Liver (tissue), 8 donors: ENCODE measurements at regions not wholly inside any gene's neighbourhood (a gene's known extent, or its start where the extent isn't known, plus 50 kb on each side); places are given as distances from the start of the nearest gene placed in this dataset.

Source experiments
- DNase-seq: peaks from one replicate; pipeline ENCODE4 v3.0.0-alpha.2; 2017; ENCODE audit warnings: low spot score
- H3K27ac ChIP-seq, 2 donors: one replicate each; pipeline ENCODE4 v1.7.0; 2013; ENCODE audit warnings: inconsistent platforms in 2 of 2, low read length in 2 of 2, control low read depth in 1 of 2, low read depth in 1 of 2, mild to moderate bottlenecking in 1 of 2
- H3K27me3 ChIP-seq, 4 donors: one replicate each; pipeline versions ENCODE4 v1.6.1 to v1.7.0; 2013; ENCODE audit warnings: low read length in 3 of 4, inconsistent platforms in 1 of 4, mild to moderate bottlenecking in 1 of 4, moderate library complexity in 1 of 4; ENCODE audit not compliant: control insufficient read depth in 4 of 4, insufficient read depth in 4 of 4
- H3K36me3 ChIP-seq, 4 donors: one replicate each; pipeline versions ENCODE4 v1.6.1 to v1.7.0; 2013; ENCODE audit warnings: low read length in 3 of 4, mild to moderate bottlenecking in 3 of 4, low read depth in 1 of 4, moderate library complexity in 1 of 4; ENCODE audit not compliant: control insufficient read depth in 4 of 4, insufficient read depth in 3 of 4
- H3K4me1 ChIP-seq, 4 donors: one replicate each; pipeline versions ENCODE4 v1.6.1 to v1.7.0; 2013; ENCODE audit warnings: low read length in 3 of 4, mild to moderate bottlenecking in 3 of 4, moderate library complexity in 1 of 4; ENCODE audit not compliant: control insufficient read depth in 4 of 4, insufficient read depth in 4 of 4
- H3K4me3 ChIP-seq, 3 donors: one replicate each; pipeline versions ENCODE4 v1.6.1 to v1.7.0; 2013; ENCODE audit warnings: low read length in 3 of 3, control low read depth in 1 of 3, low read depth in 1 of 3, mild to moderate bottlenecking in 1 of 3
- H3K9ac ChIP-seq, 2 donors: one replicate each; pipeline ENCODE4 v1.7.0; 2013; ENCODE audit warnings: low read length in 2 of 2, mild to moderate bottlenecking in 2 of 2, moderate library complexity in 2 of 2, control low read depth in 1 of 2, low read depth in 1 of 2
- H3K9me3 ChIP-seq, 4 donors: one replicate each; pipeline versions ENCODE4 v1.6.1 to v1.7.0; 2013; ENCODE audit warnings: low read length in 3 of 4; ENCODE audit not compliant: control insufficient read depth in 4 of 4
- ATF3 ChIP-seq: IDR thresholded peaks from 2 replicates; pipeline ENCODE4 v1.6.1; 2016; ENCODE audit warnings: antibody characterized with exemption
- CTCF ChIP-seq: fragments of 150-350 bp; IDR thresholded peaks from 2 replicates; pipeline ENCODE4 v1.5.1; 2017; ENCODE audit warnings: improper control_type of control experiment, low read depth, low read length; ENCODE audit not compliant: missing input control
- EGR1 ChIP-seq, 2 donors: IDR thresholded peaks; 2 replicates each; pipeline ENCODE4 v1.6.1; 2016 to 2018; ENCODE audit warnings: antibody characterized with exemption in 2 of 2, low read depth in 2 of 2
- FOXA1 ChIP-seq: IDR thresholded peaks from 2 replicates; pipeline ENCODE4 v1.6.1; 2016; ENCODE audit warnings: antibody characterized with exemption
- FOXA2 ChIP-seq: IDR thresholded peaks from 2 replicates; pipeline ENCODE4 v1.6.1; 2016; ENCODE audit warnings: antibody characterized with exemption
- GABPA ChIP-seq, 2 donors: IDR thresholded peaks in 1 of 2; conservative IDR thresholded peaks in 1 of 2; 2 replicates each; pipeline ENCODE4 v1.6.1; 2016; ENCODE audit warnings: antibody characterized with exemption in 2 of 2, mild to moderate bottlenecking in 1 of 2, moderate library complexity in 1 of 2
- HNF4A ChIP-seq, 2 donors: conservative IDR thresholded peaks; 2 replicates each; pipeline ENCODE4 v1.6.1; 2016; ENCODE audit warnings: antibody characterized with exemption in 2 of 2, mild to moderate bottlenecking in 2 of 2
- HNF4G ChIP-seq: IDR thresholded peaks from 2 replicates; pipeline ENCODE4 v1.6.1; 2016; ENCODE audit warnings: antibody characterized with exemption
- JUND ChIP-seq, 2 donors: IDR thresholded peaks; 2 replicates each; pipeline ENCODE4 v1.6.1; 2016; ENCODE audit warnings: antibody characterized with exemption in 2 of 2
- MAX ChIP-seq: IDR thresholded peaks from 2 replicates; pipeline ENCODE4 v1.6.1; 2016; ENCODE audit warnings: antibody characterized with exemption
- NR2F2 ChIP-seq: IDR thresholded peaks from 2 replicates; pipeline ENCODE4 v1.6.1; 2016; ENCODE audit warnings: antibody characterized with exemption
- RAD21 ChIP-seq, 2 donors: IDR thresholded peaks; 2 replicates each; pipeline ENCODE4 v1.6.1; 2016; ENCODE audit warnings: antibody characterized with exemption in 2 of 2, mild to moderate bottlenecking in 2 of 2
- REST ChIP-seq: IDR thresholded peaks from 2 replicates; pipeline ENCODE4 v1.6.1; 2016; ENCODE audit warnings: antibody characterized with exemption, mild to moderate bottlenecking
- RXRA ChIP-seq, 2 donors: IDR thresholded peaks; 2 replicates each; pipeline ENCODE4 v1.6.1; 2017 to 2018; ENCODE audit warnings: antibody characterized with exemption in 2 of 2, mild to moderate bottlenecking in 1 of 2
- SP1 ChIP-seq: IDR thresholded peaks from 2 replicates; pipeline ENCODE4 v1.6.1; 2018; ENCODE audit warnings: antibody characterized with exemption, mild to moderate bottlenecking
- TAF1 ChIP-seq: conservative IDR thresholded peaks from 2 replicates; pipeline ENCODE4 v1.6.1; 2016; ENCODE audit warnings: antibody characterized with exemption, mild to moderate bottlenecking
- YY1 ChIP-seq: IDR thresholded peaks from 2 replicates; pipeline ENCODE4 v1.6.1; 2016; ENCODE audit warnings: antibody characterized with exemption, mild to moderate bottlenecking
- WGBS: extraction: QIAGEN DNeasy Blood & Tissue Kit; methylation state at CpG from one replicate; pipeline ENCODE4 v1.1.7; 2013; 5-methylcytosine and 5-hydroxymethylcytosine counted together
- TF ChIP-seq, protein P1 (sequence below): IDR thresholded peaks from 2 replicates; pipeline ENCODE4 v1.6.1; 2016; ENCODE audit warnings: antibody characterized with exemption
- donor health status: healthy.
- donor health status: healthy.
- donor health status: healthy.
- donor health status: healthy.
- donor health status: healthy.

DNA sequence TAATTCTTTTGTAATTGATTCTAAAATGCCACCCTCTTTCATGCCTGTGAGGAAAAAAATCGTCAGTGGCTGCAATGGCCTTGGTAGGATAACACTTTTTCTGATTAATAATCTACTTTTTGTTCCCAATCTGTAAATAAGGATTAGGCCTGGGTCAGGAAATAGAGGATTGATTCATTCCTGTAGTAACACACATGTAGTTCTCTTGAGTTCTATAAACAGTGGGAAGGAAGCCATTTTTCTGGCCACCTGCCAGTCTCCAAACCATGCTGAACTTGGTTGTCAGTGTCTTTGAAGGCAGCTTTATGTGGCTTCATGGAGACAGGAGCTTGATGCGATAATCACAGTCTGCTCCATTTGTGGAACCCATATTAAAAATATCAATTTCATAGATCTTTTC, 169.3 kb upstream of the NFE2L3 start:
- Histone ChIP-seq H3K36me3 (no peaks in the 10 kb centered on the region), H3K9me3 (no peaks in the 10 kb centered on the region), H3K27ac (no peak overlapping the region), H3K4me3 (no peak overlapping the region), H3K4me1 (no peaks in the 10 kb centered on the region), H3K27me3 (no peaks in the 10 kb centered on the region), H3K9ac (no peak overlapping the region)
- TF ChIP-seq YY1, result peak; percentile 80
- TF ChIP-seq FOXA2, result peak; percentile 7
- TF ChIP-seq RXRA (IDR thresholded peaks at IDR 0.05), result peak in 1 of 2 donors; percentile 39
- TF ChIP-seq JUND (IDR thresholded peaks at IDR 0.05), result peak in 1 of 2 donors; percentile 45
- no peak for TF ChIP-seq NR2F2
- no peak for TF ChIP-seq REST
- peak in 1 of 2 donors; percentile 15 for TF ChIP-seq HNF4A (conservative IDR thresholded peaks at IDR 0.05)
- 72% methylated on average over 2 of the region's 2 CpGs for WGBS
- no peak for DNase-seq

DNA sequence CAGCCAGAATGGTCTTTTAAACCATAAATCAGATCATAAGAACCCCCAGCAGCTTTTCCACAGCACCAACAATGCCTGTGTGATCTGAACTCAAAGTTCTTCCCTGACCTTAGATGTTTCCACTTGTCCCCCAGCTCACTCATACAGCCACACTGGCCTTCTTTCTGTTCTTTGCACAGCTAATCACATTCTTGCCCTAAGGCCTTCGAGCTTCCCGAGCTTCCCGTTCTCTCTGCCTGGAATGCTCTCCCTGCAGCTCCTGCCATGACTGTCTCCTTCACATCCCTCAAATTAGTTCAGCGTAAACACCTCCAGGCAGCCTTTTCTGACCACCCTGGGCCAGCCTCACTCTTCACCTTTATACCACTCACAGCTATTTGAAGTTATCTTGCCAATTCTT, 166.8 kb upstream of the NFE2L3 start:
- peaks cover 0 to 8% (median 1%) of the 10 kb centered on the region in 4 donors for H3K4me1 ChIP-seq
- no peak for TF ChIP-seq NR2F2
- no peak for TF ChIP-seq FOXA2
- no peak for TF ChIP-seq ATF3
- TF ChIP-seq FOXA1, result no peak
- no peak for TF ChIP-seq HNF4G
- TF ChIP-seq EGR1 (IDR thresholded peaks at IDR 0.05; ENCODE audit: low read depth in 2 of 2), result no peak
- 80% methylated on average over 4 of the region's 4 CpGs for WGBS
- no peak overlapping the region for H3K27ac ChIP-seq
- no peaks in the 10 kb centered on the region for H3K36me3 ChIP-seq
- H3K4me3 ChIP-seq, result no peak overlapping the region
- no peaks in the 10 kb centered on the region for H3K9me3 ChIP-seq
- no peak overlapping the region for H3K9ac ChIP-seq
- DNase-seq, result no peak
- H3K27me3 ChIP-seq, result no peaks in the 10 kb centered on the region

GRCh38 chr7:25988640-25989039, 163.4 kb upstream of the NFE2L3 start:
- no peak overlapping the region for H3K9ac ChIP-seq
- no peaks in the 10 kb centered on the region for H3K9me3 ChIP-seq
- 95% methylated on average over 1 of the region's 1 CpG for WGBS
- no peak overlapping the region for H3K4me3 ChIP-seq
- no peak overlapping the region for H3K27ac ChIP-seq
- no peaks in the 10 kb centered on the region for H3K27me3 ChIP-seq
- no peaks in the 10 kb centered on the region for H3K36me3 ChIP-seq
- no peak for DNase-seq
- peaks cover 0 to 8% (median 1%) of the 10 kb centered on the region in 4 donors for H3K4me1 ChIP-seq
- TF ChIP-seq GABPA (IDR thresholded peaks at IDR 0.05 in 1 of 2, conservative IDR thresholded peaks at IDR 0.05 in 1 of 2), result no peak
- no peak for TF ChIP-seq FOXA1
- TF ChIP-seq JUND (IDR thresholded peaks at IDR 0.05), result no peak
- TF ChIP-seq EGR1 (IDR thresholded peaks at IDR 0.05; ENCODE audit: low read depth in 2 of 2), result no peak
- no peak for TF ChIP-seq RXRA (IDR thresholded peaks at IDR 0.05)
- no peak for TF ChIP-seq MAX
- no peak for TF ChIP-seq SP1
- no peak for TF ChIP-seq RAD21 (IDR thresholded peaks at IDR 0.05)
- TF ChIP-seq CTCF, result no peak
- no peak for TF ChIP-seq HNF4A (conservative IDR thresholded peaks at IDR 0.05)
- no peak for TF ChIP-seq NR2F2
- no peak for TF ChIP-seq HNF4G
- TF ChIP-seq ATF3, result no peak
- no peak for TF ChIP-seq YY1
- no peak for TF ChIP-seq TAF1
- TF ChIP-seq, protein P1, sequence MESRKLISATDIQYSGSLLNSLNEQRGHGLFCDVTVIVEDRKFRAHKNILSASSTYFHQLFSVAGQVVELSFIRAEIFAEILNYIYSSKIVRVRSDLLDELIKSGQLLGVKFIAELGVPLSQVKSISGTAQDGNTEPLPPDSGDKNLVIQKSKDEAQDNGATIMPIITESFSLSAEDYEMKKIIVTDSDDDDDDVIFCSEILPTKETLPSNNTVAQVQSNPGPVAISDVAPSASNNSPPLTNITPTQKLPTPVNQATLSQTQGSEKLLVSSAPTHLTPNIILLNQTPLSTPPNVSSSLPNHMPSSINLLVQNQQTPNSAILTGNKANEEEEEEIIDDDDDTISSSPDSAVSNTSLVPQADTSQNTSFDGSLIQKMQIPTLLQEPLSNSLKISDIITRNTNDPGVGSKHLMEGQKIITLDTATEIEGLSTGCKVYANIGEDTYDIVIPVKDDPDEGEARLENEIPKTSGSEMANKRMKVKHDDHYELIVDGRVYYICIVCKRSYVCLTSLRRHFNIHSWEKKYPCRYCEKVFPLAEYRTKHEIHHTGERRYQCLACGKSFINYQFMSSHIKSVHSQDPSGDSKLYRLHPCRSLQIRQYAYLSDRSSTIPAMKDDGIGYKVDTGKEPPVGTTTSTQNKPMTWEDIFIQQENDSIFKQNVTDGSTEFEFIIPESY, result no peak
